ENCODE measurements at regions not wholly inside any gene's neighbourhood (a gene's known extent, or its start where the extent isn't known, plus 50 kb on each side); places are given as distances from the start of the nearest gene placed in this dataset.

DNA sequence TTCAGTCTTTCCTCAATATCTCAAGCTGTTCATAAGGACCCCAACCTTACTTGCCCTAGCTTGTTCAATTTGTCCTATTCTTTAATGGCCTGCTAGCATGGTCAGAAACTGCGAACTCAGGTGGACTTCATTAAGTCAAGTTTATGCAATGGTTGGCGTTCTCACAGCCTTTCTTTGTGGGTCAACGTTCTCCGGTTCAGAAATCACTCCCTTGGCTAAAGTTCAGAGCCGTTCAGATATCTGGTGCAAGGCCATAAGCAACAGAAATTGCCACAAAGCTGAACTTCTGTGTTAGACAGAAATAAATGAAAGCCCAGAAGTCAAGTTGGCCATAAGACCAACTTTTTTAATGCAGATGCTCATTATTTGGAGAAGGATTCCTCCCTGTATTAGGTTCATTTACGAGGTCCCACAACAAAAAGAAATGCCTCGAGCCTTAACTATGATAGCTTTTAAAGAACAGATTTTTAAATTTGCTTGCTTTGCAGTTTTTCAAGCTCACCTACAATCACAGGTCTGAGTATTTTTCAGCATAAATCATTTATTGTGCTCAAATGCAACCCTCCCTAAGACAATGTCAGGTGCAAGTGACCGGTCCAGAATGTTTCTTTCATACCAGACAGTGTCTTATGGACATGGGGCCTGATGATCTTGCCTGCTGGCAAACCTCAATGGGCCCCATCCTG lies 140.2 kb upstream of the COL11A1 start:
- TF ChIP-seq, protein P1, sequence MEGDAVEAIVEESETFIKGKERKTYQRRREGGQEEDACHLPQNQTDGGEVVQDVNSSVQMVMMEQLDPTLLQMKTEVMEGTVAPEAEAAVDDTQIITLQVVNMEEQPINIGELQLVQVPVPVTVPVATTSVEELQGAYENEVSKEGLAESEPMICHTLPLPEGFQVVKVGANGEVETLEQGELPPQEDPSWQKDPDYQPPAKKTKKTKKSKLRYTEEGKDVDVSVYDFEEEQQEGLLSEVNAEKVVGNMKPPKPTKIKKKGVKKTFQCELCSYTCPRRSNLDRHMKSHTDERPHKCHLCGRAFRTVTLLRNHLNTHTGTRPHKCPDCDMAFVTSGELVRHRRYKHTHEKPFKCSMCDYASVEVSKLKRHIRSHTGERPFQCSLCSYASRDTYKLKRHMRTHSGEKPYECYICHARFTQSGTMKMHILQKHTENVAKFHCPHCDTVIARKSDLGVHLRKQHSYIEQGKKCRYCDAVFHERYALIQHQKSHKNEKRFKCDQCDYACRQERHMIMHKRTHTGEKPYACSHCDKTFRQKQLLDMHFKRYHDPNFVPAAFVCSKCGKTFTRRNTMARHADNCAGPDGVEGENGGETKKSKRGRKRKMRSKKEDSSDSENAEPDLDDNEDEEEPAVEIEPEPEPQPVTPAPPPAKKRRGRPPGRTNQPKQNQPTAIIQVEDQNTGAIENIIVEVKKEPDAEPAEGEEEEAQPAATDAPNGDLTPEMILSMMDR (IDR thresholded peaks at IDR 0.05), result no peak
- TF ChIP-seq EP300 (IDR thresholded peaks at IDR 0.05), result no peak
